GM12878 (cell line): ENCODE measurements at regions not wholly inside any gene's neighbourhood (a gene's known extent, or its start where the extent isn't known, plus 50 kb on each side); places are given as distances from the start of the nearest gene placed in this dataset.
A peak's percentile ranks its signal among the peaks of the same experiment; 100 is the strongest.

ENCODE experiments used
- ATAC-seq: fragments of 200-7000 bp; cut with Tn5 transposase; 3 replicates; pipeline ENCODE4 v1.9.1; 2020; ENCODE audit warnings: mild to moderate bottlenecking, moderate library complexity
- BruUV-seq: library from RNA; stranded (reverse); fragments of 400-500 nt; replicated peaks from 2 replicates; lab custom pipeline; 2021; lab: Mats Ljungman, UMichigan
- CTCF ChIA-PET: fragments of 300-600 bp; sonication (Branson Sonifier 250); formaldehyde crosslinking; extraction: SDS; loops from one replicate; lab custom pipeline; 2021; ENCODE audit warnings: inconsistent platforms; lab: Yijun Ruan, JAX
- POLR2A ChIA-PET: fragments of 350-600 bp; formaldehyde crosslinking; extraction: SDS; loops from one replicate; lab custom pipeline; 2021; ENCODE audit warnings: inconsistent platforms; lab: Charles Lee
- RAD21 ChIA-PET: fragments of 300-600 bp; sonication (Branson Sonifier 250); formaldehyde crosslinking; loops from one replicate; lab custom pipeline; 2023; ENCODE audit warnings: antibody characterized with exemption; ENCODE audit not compliant: unreplicated experiment; lab: Charles Lee
- SMC1A ChIA-PET: fragments of 300-600 bp; sonication (Branson Sonifier 250); formaldehyde crosslinking; loops from one replicate; lab custom pipeline; 2023; ENCODE audit not compliant: unreplicated experiment, uncharacterized antibody; lab: Charles Lee
- DNase-seq: peaks from one replicate; pipeline ENCODE4 v3.0.0-alpha.2; 2011; ENCODE audit warnings: low read depth, low spot score
- FAIRE-seq: peaks from 3 replicates; lab custom pipeline; 2011; peaks lifted over from hg19 to GRCh38; lab: Jason Lieb, UNC
- H2AFZ ChIP-seq: 2 replicates; pipeline ENCODE4 v1.6.0; 2011; ENCODE audit warnings: low read depth, low read length, control low read depth; ENCODE audit not compliant: control insufficient read depth
- H3K27ac ChIP-seq: 2 replicates; pipeline ENCODE4 v1.5.1; 2011; ENCODE audit warnings: control low read depth; ENCODE audit not compliant: control insufficient read depth, insufficient read depth
- H3K27me3 ChIP-seq, 2 experiments: replicated peaks in 1 of 2; 2 replicates each; pipeline versions ENCODE4 v1.6.0 to v1.6.1; 2011; ENCODE audit warnings: low read length in 1 of 2; ENCODE audit not compliant: control insufficient read depth in 2 of 2, insufficient read depth in 2 of 2
- H3K36me3 ChIP-seq, 2 experiments: 2 replicates each; pipeline ENCODE4 v1.5.1; 2011; ENCODE audit warnings: low read length in 1 of 2; ENCODE audit not compliant: control insufficient read depth in 2 of 2, insufficient read depth in 2 of 2
- H3K4me1 ChIP-seq: 2 replicates; pipeline ENCODE4 v1.6.1; 2011; ENCODE audit warnings: mild to moderate bottlenecking, low read length, moderate library complexity, mixed read lengths; ENCODE audit not compliant: control insufficient read depth, insufficient read depth
- H3K4me2 ChIP-seq: 2 replicates; pipeline ENCODE4 v1.6.0; 2011; ENCODE audit warnings: control low read depth; ENCODE audit not compliant: control insufficient read depth, insufficient read depth
- H3K4me3 ChIP-seq: fragments of 200-600 bp; sonication (generic); 2 replicates; pipeline ENCODE4 v1.5.1; 2016
- H3K79me2 ChIP-seq: 2 replicates; pipeline ENCODE4 v1.6.0; 2011; ENCODE audit warnings: low read length; ENCODE audit not compliant: control insufficient read depth, insufficient read depth
- H3K9ac ChIP-seq: 2 replicates; pipeline ENCODE4 v1.8.0; 2011; ENCODE audit warnings: low read length, control low read depth, mixed read lengths; ENCODE audit not compliant: control insufficient read depth, insufficient read depth
- H3K9me3 ChIP-seq: replicated peaks from 3 replicates; pipeline ENCODE4 v1.5.1; 2011; ENCODE audit warnings: mild to moderate bottlenecking, low read length; ENCODE audit not compliant: control insufficient read depth, insufficient read depth
- H4K20me1 ChIP-seq: 2 replicates; pipeline ENCODE4 v1.6.0; 2011; ENCODE audit not compliant: control insufficient read depth, insufficient read depth
- BCLAF1 ChIP-seq: fragments of 450-650 bp; IDR thresholded peaks from 2 replicates; pipeline ENCODE4 v1.6.1; 2017; ENCODE audit warnings: antibody characterized with exemption, mild to moderate bottlenecking, moderate library complexity
- BMI1 ChIP-seq: fragments of 450-650 bp; IDR thresholded peaks from 2 replicates; pipeline ENCODE4 v1.6.1; 2016; ENCODE audit warnings: mild to moderate bottlenecking, moderate library complexity, borderline replicate concordance
- EGR1 ChIP-seq, 2 experiments: IDR thresholded peaks; 1 replicate in 1 of 2; 2 replicates in 1 of 2; pipeline ENCODE4 v1.6.1; 2011 to 2012; ENCODE audit warnings: low read depth in 2 of 2, low read length in 2 of 2, borderline replicate concordance in 1 of 2, mild to moderate bottlenecking in 1 of 2, moderate library complexity in 1 of 2
- EP300 ChIP-seq, 2 experiments: fragments of 150-350 bp in 1 of 2; IDR thresholded peaks; 2 replicates each; pipeline ENCODE4 v1.6.1; 2011 to 2012; ENCODE audit warnings: low read depth in 2 of 2, low read length in 2 of 2, borderline replicate concordance in 1 of 2, improper control_type of control experiment in 1 of 2, inconsistent platforms in 1 of 2; ENCODE audit not compliant: control insufficient read depth in 1 of 2
- IKZF2 ChIP-seq, 2 experiments: fragments of 450-650 bp; IDR thresholded peaks; 2 replicates each; pipeline ENCODE4 v1.6.1; 2017; ENCODE audit warnings: mild to moderate bottlenecking in 2 of 2, moderate library complexity in 2 of 2
- KAT2A ChIP-seq: conservative IDR thresholded peaks from 2 replicates; pipeline ENCODE4 v1.6.1; 2011; ENCODE audit warnings: low read depth, low read length; ENCODE audit not compliant: control insufficient read depth
- RFX5 ChIP-seq: IDR thresholded peaks from 2 replicates; pipeline ENCODE4 v1.6.1; 2011; ENCODE audit warnings: low read depth, low read length, improper control_type of control experiment
- SKIL ChIP-seq: fragments of 450-650 bp; IDR thresholded peaks from 2 replicates; pipeline ENCODE4 v1.6.1; 2017; ENCODE audit warnings: mild to moderate bottlenecking, low read depth, inconsistent platforms; ENCODE audit not compliant: poor library complexity, severe bottlenecking
- STAT1 ChIP-seq: fragments of 450-650 bp; conservative IDR thresholded peaks from 2 replicates; pipeline ENCODE4 v1.6.1; 2014; ENCODE audit warnings: antibody characterized with exemption, mild to moderate bottlenecking
- WGBS: methylation state at CpG from one replicate; pipeline ENCODE4 v1.1.6; 2016; ENCODE audit warnings: low lambda C conversion rate; ENCODE audit not compliant: insufficient replicate concordance, insufficient coverage; ENCODE audit errors: missing lambda C conversion rate; 5-methylcytosine and 5-hydroxymethylcytosine counted together
- in situ Hi-C: fragments of 300-500 bp; cut with MboI; formaldehyde crosslinking; loops from 9 replicates; pipeline ENCODE4 v1.14.3; 2018; ENCODE audit warnings: mixed read lengths
- intact Hi-C: fragments of 100-400 bp; cut with micrococcal nuclease; formaldehyde crosslinking; loops from one replicate; pipeline ENCODE4 v1.14.2; 2022; ENCODE audit not compliant: unreplicated experiment

GRCh38 chr3:177251755-177252154 is 54.5 kb upstream of the TBL1XR1 start:
- DNase-seq, result no peak
- intact Hi-C loops, result no loop called here

GRCh38 chr3:177257006-177257405 is 59.7 kb upstream of the TBL1XR1 start:
- no peaks in the 10 kb centered on the region for H4K20me1 ChIP-seq
- no peaks in the 10 kb centered on the region for H3K79me2 ChIP-seq
- ChIA-PET SMC1A (interaction anchor here (0.7 kb wide), 1 partner anchor 206 kb away, joined by 3 read pairs; no protein-coding TSS in a partner anchor), RAD21 (no interaction called here), CTCF (interaction anchor here (1.0 kb wide), 1 partner anchor 206 kb away, joined by 3 read pairs; no protein-coding TSS in a partner anchor)
- no peak overlapping the region for H3K9ac ChIP-seq
- in situ Hi-C loops, result no loop called here
- no peak for TF ChIP-seq STAT1
- no peak for TF ChIP-seq IKZF2 (IDR thresholded peaks at IDR 0.05)
- no peak for TF ChIP-seq RFX5
- no peak for TF ChIP-seq SKIL
- TF ChIP-seq BCLAF1, result no peak
- TF ChIP-seq, all 136 proteins: peak for 0
- no peak for ATAC-seq
- intact Hi-C loops, result no loop called here
- POLR2A ChIA-PET, result no interaction called here
- no peak for FAIRE-seq
- Histone ChIP-seq H3K4me1 (no peaks in the 10 kb centered on the region), H3K36me3 (no peaks in the 10 kb centered on the region), H3K9me3 (no peaks in the 10 kb centered on the region; the same call in 2 of the 3 replicates), H2AFZ (no peak overlapping the region), H3K27ac (no peak overlapping the region), H3K4me2 (no peak overlapping the region), H3K4me3 (no peak overlapping the region), H3K27me3 (no peaks in the 10 kb centered on the region)
- BruUV-seq, result no TSS peak
- DNase-seq, result no peak
- WGBS, result 90% methylated on average over 1 of the region's 1 CpG

More at GRCh38 chr3:177251755-177252154, 54.5 kb upstream of the TBL1XR1 start:
- in situ Hi-C loops, result no loop called here
- H3K36me3 ChIP-seq, result no peaks in the 10 kb centered on the region
- FAIRE-seq, result peak; percentile 35
- ChIA-PET POLR2A (no interaction called here), RAD21 (no interaction called here), CTCF (no interaction called here), SMC1A (interaction anchor here (0.6 kb wide), 1 partner anchor 8 kb away, joined by 3 read pairs; no protein-coding TSS in a partner anchor)
- H2AFZ ChIP-seq, result no peak overlapping the region
- H4K20me1 ChIP-seq, result no peaks in the 10 kb centered on the region
- no peaks in the 10 kb centered on the region for H3K27me3 ChIP-seq
- no peak overlapping the region for H3K9ac ChIP-seq
- no peak overlapping the region for H3K4me2 ChIP-seq
- H3K9me3 ChIP-seq, result no peaks in the 10 kb centered on the region; the same call in 1 of the 3 replicates
- no peaks in the 10 kb centered on the region for H3K79me2 ChIP-seq
- ATAC-seq, result peak; percentile 44
- H3K4me1 ChIP-seq, result peaks cover 7% of the 10 kb centered on the region
- BruUV-seq, result no TSS peak
- WGBS, result 33% methylated on average over 4 of the region's 4 CpGs
- no peak for TF ChIP-seq EP300 (IDR thresholded peaks at IDR 0.05; ENCODE audit: borderline replicate concordance in 1 of 2, control insufficient read depth in 1 of 2, low read depth in 2 of 2, low read length in 2 of 2)
- no peak for TF ChIP-seq KAT2A
- TF ChIP-seq EGR1 (IDR thresholded peaks at IDR 0.05; ENCODE audit: borderline replicate concordance in 1 of 2, low read depth in 2 of 2, low read length in 2 of 2), result no peak
- TF ChIP-seq BMI1, result no peak
- H3K27ac ChIP-seq, result no peak overlapping the region
- no peak overlapping the region for H3K4me3 ChIP-seq
